GM12878 (cell line): ENCODE measurements at regions not wholly inside any gene's neighbourhood (a gene's known extent, or its start where the extent isn't known, plus 50 kb on each side); places are given as distances from the start of the nearest gene placed in this dataset.

Source experiments
- ATAC-seq: fragments of 200-7000 bp; cut with Tn5 transposase; 3 replicates; pipeline ENCODE4 v1.9.1; 2020; ENCODE audit warnings: mild to moderate bottlenecking, moderate library complexity
- BruUV-seq: library from RNA; stranded (reverse); fragments of 400-500 nt; replicated peaks from 2 replicates; lab custom pipeline; 2021; lab: Mats Ljungman, UMichigan
- CTCF ChIA-PET: fragments of 300-600 bp; sonication (Branson Sonifier 250); formaldehyde crosslinking; extraction: SDS; loops from one replicate; lab custom pipeline; 2021; ENCODE audit warnings: inconsistent platforms; lab: Yijun Ruan, JAX
- POLR2A ChIA-PET: fragments of 350-600 bp; formaldehyde crosslinking; extraction: SDS; loops from one replicate; lab custom pipeline; 2021; ENCODE audit warnings: inconsistent platforms; lab: Charles Lee
- RAD21 ChIA-PET: fragments of 300-600 bp; sonication (Branson Sonifier 250); formaldehyde crosslinking; loops from one replicate; lab custom pipeline; 2023; ENCODE audit warnings: antibody characterized with exemption; ENCODE audit not compliant: unreplicated experiment; lab: Charles Lee
- SMC1A ChIA-PET: fragments of 300-600 bp; sonication (Branson Sonifier 250); formaldehyde crosslinking; loops from one replicate; lab custom pipeline; 2023; ENCODE audit not compliant: unreplicated experiment, uncharacterized antibody; lab: Charles Lee
- DNase-seq: peaks from one replicate; pipeline ENCODE4 v3.0.0-alpha.2; 2011; ENCODE audit warnings: low read depth, low spot score
- FAIRE-seq: peaks from 3 replicates; lab custom pipeline; 2011; peaks lifted over from hg19 to GRCh38; lab: Jason Lieb, UNC
- H2AFZ ChIP-seq: 2 replicates; pipeline ENCODE4 v1.6.0; 2011; ENCODE audit warnings: low read depth, low read length, control low read depth; ENCODE audit not compliant: control insufficient read depth
- H3K27ac ChIP-seq: 2 replicates; pipeline ENCODE4 v1.5.1; 2011; ENCODE audit warnings: control low read depth; ENCODE audit not compliant: control insufficient read depth, insufficient read depth
- H3K27me3 ChIP-seq, 2 experiments: replicated peaks in 1 of 2; 2 replicates each; pipeline versions ENCODE4 v1.6.0 to v1.6.1; 2011; ENCODE audit warnings: low read length in 1 of 2; ENCODE audit not compliant: control insufficient read depth in 2 of 2, insufficient read depth in 2 of 2
- H3K36me3 ChIP-seq, 2 experiments: 2 replicates each; pipeline ENCODE4 v1.5.1; 2011; ENCODE audit warnings: low read length in 1 of 2; ENCODE audit not compliant: control insufficient read depth in 2 of 2, insufficient read depth in 2 of 2
- H3K4me1 ChIP-seq: 2 replicates; pipeline ENCODE4 v1.6.1; 2011; ENCODE audit warnings: mild to moderate bottlenecking, low read length, moderate library complexity, mixed read lengths; ENCODE audit not compliant: control insufficient read depth, insufficient read depth
- H3K4me2 ChIP-seq: 2 replicates; pipeline ENCODE4 v1.6.0; 2011; ENCODE audit warnings: control low read depth; ENCODE audit not compliant: control insufficient read depth, insufficient read depth
- H3K4me3 ChIP-seq: fragments of 200-600 bp; sonication (generic); 2 replicates; pipeline ENCODE4 v1.5.1; 2016
- H3K79me2 ChIP-seq: 2 replicates; pipeline ENCODE4 v1.6.0; 2011; ENCODE audit warnings: low read length; ENCODE audit not compliant: control insufficient read depth, insufficient read depth
- H3K9ac ChIP-seq: 2 replicates; pipeline ENCODE4 v1.8.0; 2011; ENCODE audit warnings: low read length, control low read depth, mixed read lengths; ENCODE audit not compliant: control insufficient read depth, insufficient read depth
- H3K9me3 ChIP-seq: replicated peaks from 3 replicates; pipeline ENCODE4 v1.5.1; 2011; ENCODE audit warnings: mild to moderate bottlenecking, low read length; ENCODE audit not compliant: control insufficient read depth, insufficient read depth
- H4K20me1 ChIP-seq: 2 replicates; pipeline ENCODE4 v1.6.0; 2011; ENCODE audit not compliant: control insufficient read depth, insufficient read depth
- ASH2L ChIP-seq: fragments of 300-600, 200-600 bp; sonication (generic); IDR thresholded peaks from 2 replicates; pipeline ENCODE4 v1.6.1; 2017; ENCODE audit warnings: low read depth, mild to moderate bottlenecking, borderline replicate concordance
- HDAC6 ChIP-seq: fragments of 200-600 bp; sonication (generic); IDR thresholded peaks from one replicate; pipeline ENCODE4 v1.8.0; 2017; ENCODE audit warnings: antibody characterized with exemption; ENCODE audit not compliant: unreplicated experiment
- MTA3 ChIP-seq: IDR thresholded peaks from 2 replicates; pipeline ENCODE4 v1.6.1; 2012; ENCODE audit warnings: low read length, inconsistent platforms, borderline replicate concordance
- MXI1 ChIP-seq: fragments of 150-350 bp; IDR thresholded peaks from 2 replicates; pipeline ENCODE4 v1.6.1; 2011; ENCODE audit warnings: low read depth, mild to moderate bottlenecking, inconsistent platforms, low read length, improper control_type of control experiment
- NFYA ChIP-seq: IDR thresholded peaks from 2 replicates; pipeline ENCODE4 v1.6.1; 2011; ENCODE audit warnings: low read depth, mild to moderate bottlenecking, low read length, improper control_type of control experiment, borderline replicate concordance
- NR2C1 ChIP-seq: fragments of 450-650 bp; IDR thresholded peaks from 2 replicates; pipeline ENCODE4 v1.6.1; 2017; ENCODE audit warnings: antibody characterized with exemption, mild to moderate bottlenecking, moderate library complexity
- PAX8 ChIP-seq: fragments of 450-650 bp; IDR thresholded peaks from 2 replicates; pipeline ENCODE4 v1.6.1; 2017; ENCODE audit warnings: mild to moderate bottlenecking, moderate library complexity
- POLR2AphosphoS5 ChIP-seq: IDR thresholded peaks from 2 replicates; pipeline ENCODE4 v1.6.1; 2011; ENCODE audit warnings: mild to moderate bottlenecking, low read length, inconsistent platforms
- REST ChIP-seq: IDR thresholded peaks from 2 replicates; pipeline ENCODE4 v1.6.1; 2012; ENCODE audit warnings: mild to moderate bottlenecking, low read depth, low read length
- SREBF2 ChIP-seq: IDR thresholded peaks from 2 replicates; pipeline ENCODE4 v1.6.1; 2012; ENCODE audit warnings: mild to moderate bottlenecking, low read length
- STAT1 ChIP-seq: fragments of 450-650 bp; conservative IDR thresholded peaks from 2 replicates; pipeline ENCODE4 v1.6.1; 2014; ENCODE audit warnings: antibody characterized with exemption, mild to moderate bottlenecking
- USF1 ChIP-seq: IDR thresholded peaks from 2 replicates; pipeline ENCODE4 v1.6.1; 2011; ENCODE audit warnings: borderline replicate concordance, low read depth, mild to moderate bottlenecking, moderate library complexity, mixed read lengths, low read length; ENCODE audit not compliant: insufficient read depth; ENCODE audit errors: extremely low read length
- ZNF207 ChIP-seq: fragments of 450-650 bp; IDR thresholded peaks from 2 replicates; pipeline ENCODE4 v1.6.1; 2014; ENCODE audit warnings: antibody characterized with exemption, mild to moderate bottlenecking, borderline replicate concordance
- ZNF24 ChIP-seq: fragments of 450-650 bp; IDR thresholded peaks from 2 replicates; pipeline ENCODE4 v1.6.1; 2017; ENCODE audit warnings: antibody characterized with exemption, mild to moderate bottlenecking
- ZSCAN29 ChIP-seq: fragments of 450-650 bp; IDR thresholded peaks from 2 replicates; pipeline ENCODE4 v1.6.1; 2017; ENCODE audit warnings: mild to moderate bottlenecking, moderate library complexity
- WGBS: methylation state at CpG from one replicate; pipeline ENCODE4 v1.1.6; 2016; ENCODE audit warnings: low lambda C conversion rate; ENCODE audit not compliant: insufficient replicate concordance, insufficient coverage; ENCODE audit errors: missing lambda C conversion rate; 5-methylcytosine and 5-hydroxymethylcytosine counted together
- in situ Hi-C: fragments of 300-500 bp; cut with MboI; formaldehyde crosslinking; loops from 9 replicates; pipeline ENCODE4 v1.14.3; 2018; ENCODE audit warnings: mixed read lengths
- intact Hi-C: fragments of 100-400 bp; cut with micrococcal nuclease; formaldehyde crosslinking; loops from one replicate; pipeline ENCODE4 v1.14.2; 2022; ENCODE audit not compliant: unreplicated experiment

- TF ChIP-seq MXI1 (no peak), STAT1 (no peak)
Measured at GRCh38 chr5:105350486-105351140, 1788.0 kb upstream of the NUDT12 start (continued).

- H3K79me2 ChIP-seq, result no peaks in the 10 kb centered on the region
- no peaks in the 10 kb centered on the region for H3K27me3 ChIP-seq
- H2AFZ ChIP-seq, result no peak overlapping the region
- RAD21 ChIA-PET, result no interaction called here
- no peak for ATAC-seq
- TF ChIP-seq HDAC6 (no peak), POLR2AphosphoS5 (no peak), ZNF24 (no peak), NFYA (no peak), ZNF207 (no peak), ASH2L (no peak), ZSCAN29 (no peak), USF1 (no peak), MTA3 (no peak), SREBF2 (no peak), NR2C1 (no peak), PAX8 (no peak), REST (no peak)
- no peaks in the 10 kb centered on the region for H3K4me1 ChIP-seq
- DNase-seq, result no peak
- in situ Hi-C loops, result no loop called here
- no TSS peak for BruUV-seq
- intact Hi-C loops, result no loop called here
- CTCF ChIA-PET, result no interaction called here
- POLR2A ChIA-PET, result no interaction called here
- H3K9ac ChIP-seq, result no peak overlapping the region
- no peaks in the 10 kb centered on the region for H3K9me3 ChIP-seq
- 13% methylated on average over 3 of the region's 3 CpGs for WGBS
- no peak overlapping the region for H3K4me3 ChIP-seq
- no peak for FAIRE-seq
- no peak overlapping the region for H3K27ac ChIP-seq
- no peaks in the 10 kb centered on the region for H4K20me1 ChIP-seq
- no peaks in the 10 kb centered on the region for H3K36me3 ChIP-seq
- SMC1A ChIA-PET, result no interaction called here
- H3K4me2 ChIP-seq, result no peak overlapping the region
Measured at GRCh38 chr5:105331558-105331957, 1769.0 kb upstream of the NUDT12 start.
